DMS153 (cell line): ENCODE measurements at regions not wholly inside any gene's neighbourhood (a gene's known extent, or its start where the extent isn't known, plus 50 kb on each side); places are given as distances from the start of the nearest gene placed in this dataset.

Experiments used
- DNase-seq: peaks from one replicate; lab custom pipeline; 2025; lab: John Stamatoyannopoulos, UW

- no peak for DNase-seq
These were observed 189.7 kb downstream of the BCAT1 start for GRCh38 chr12:24759155-24759554.

GRCh38 chr12:24756479-24757024 is 192.3 kb downstream of the BCAT1 start:
- no peak for DNase-seq

GRCh38 chr12:24754690-24755638 is 193.9 kb downstream of the BCAT1 start:
- DNase-seq: no peak

- DNase-seq: no peak
These were observed 196.0 kb downstream of the BCAT1 start for GRCh38 chr12:24752763-24753462.

DNA sequence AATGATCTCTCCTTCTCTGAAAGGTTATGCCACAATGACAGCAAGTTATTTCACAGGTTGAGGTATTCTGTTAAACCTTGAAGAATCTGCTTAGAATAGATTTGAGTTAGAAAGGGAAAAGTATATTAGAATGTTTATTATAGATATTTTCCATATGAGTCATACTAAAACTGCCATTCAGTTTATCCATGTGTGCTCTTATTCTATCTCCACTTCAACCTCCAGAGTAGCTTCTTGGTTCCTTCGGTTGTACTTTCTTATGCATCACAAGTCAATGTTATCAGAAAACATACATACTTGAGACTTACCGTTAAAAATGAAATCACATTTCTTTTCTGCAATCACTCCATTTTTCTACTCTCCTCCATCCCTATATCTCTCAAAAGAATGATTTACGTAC is 197.7 kb downstream of the BCAT1 start:
- DNase-seq: no peak

GRCh38 chr12:24750263-24750662 is 198.6 kb downstream of the BCAT1 start:
- DNase-seq: no peak

DNA sequence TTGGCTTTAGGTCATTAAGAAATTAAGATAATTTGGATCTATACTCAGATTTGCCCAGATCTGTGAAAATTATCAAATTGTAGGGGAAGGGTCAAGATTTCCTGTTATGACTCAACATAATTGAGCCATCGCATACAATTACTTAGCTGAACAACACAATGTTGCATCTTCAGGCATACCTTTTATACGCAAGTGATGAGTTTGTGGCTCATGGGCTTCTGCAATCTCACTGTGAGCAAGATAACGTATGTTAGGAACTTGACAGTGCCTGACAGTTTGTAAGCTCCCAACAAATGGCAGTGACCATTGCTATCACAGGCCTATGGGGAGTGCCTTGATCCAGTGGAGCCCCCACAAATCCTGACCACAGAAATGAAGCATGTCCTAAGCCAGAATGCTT is 199.7 kb downstream of the BCAT1 start:
- no peak for DNase-seq

DNA sequence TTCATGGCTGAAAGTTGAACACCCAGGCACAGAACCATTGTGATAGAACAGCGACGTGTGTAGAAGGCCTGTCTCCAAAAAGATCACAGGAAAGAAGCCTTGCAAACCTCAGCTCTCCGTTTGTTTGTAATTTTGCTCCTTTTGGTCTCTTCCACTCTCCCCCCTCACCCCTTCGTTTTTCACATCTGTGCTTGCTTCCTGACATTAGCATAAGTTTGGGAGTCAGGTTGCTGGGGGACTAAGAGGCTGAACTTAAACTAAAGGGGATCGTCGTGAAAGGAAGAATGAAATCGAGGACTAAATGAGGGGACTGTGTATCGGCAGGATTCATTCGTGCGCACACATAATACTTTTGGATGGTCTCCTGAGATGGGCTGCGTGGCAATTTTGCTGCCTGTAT is 200.6 kb downstream of the BCAT1 start:
- DNase-seq: no peak

GRCh38 chr12:24746864-24747263 is 202.0 kb downstream of the BCAT1 start:
- no peak for DNase-seq

DNA sequence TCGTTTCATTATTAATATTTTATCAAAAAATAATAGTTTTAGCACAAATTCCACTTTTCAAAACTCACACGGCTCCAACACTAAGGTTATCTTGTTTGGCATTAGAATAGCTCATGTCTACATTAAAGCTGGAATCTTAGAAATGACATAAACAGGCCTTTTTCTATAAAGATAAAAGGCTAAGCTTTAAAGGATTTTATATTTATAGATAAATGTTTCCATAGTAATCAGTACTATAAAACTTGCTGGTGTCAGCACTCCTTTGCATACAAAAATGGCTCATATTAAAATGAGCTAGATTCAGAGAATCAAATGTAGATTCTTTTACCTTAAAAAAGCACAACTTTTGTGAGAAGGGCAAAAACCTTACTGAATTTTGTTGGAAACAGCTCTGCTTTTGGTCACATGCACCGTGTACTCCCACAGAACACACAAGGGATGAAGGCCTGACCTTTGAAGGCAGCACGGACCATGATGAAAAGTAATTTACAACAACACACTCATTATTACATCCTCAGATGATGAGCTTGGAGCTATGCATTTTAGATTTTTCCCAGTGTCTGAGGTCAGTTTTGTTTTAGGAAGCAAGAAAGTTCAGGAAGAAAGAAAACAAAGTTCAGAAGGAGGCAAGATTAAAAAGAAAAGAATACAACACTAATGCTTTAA is 202.8 kb downstream of the BCAT1 start:
- DNase-seq: no peak

- DNase-seq: no peak
These were observed 204.7 kb downstream of the BCAT1 start for GRCh38 chr12:24743941-24744793.

DNA sequence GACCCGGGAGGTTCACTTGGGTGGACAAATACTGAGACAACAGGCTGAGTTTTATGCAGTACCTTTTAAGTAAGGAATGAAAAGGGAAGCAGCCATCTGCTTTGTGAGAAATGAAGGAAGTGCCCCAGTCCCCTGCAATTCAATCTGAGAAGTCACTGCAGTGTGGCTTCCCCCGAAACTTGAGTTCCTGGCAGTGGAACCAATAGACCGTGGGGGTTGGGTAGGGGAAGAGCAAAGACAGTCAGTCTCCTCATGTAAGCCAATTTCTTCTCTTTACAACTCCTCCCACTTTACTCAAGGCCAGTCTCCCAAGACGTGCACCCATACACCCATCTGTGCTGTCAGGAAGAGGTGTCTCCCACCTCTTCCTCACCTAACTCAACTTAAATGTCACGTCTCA is 206.5 kb downstream of the BCAT1 start:
- DNase-seq: no peak

GRCh38 chr12:24741216-24741615 is 207.7 kb downstream of the BCAT1 start:
- no peak for DNase-seq

DNA sequence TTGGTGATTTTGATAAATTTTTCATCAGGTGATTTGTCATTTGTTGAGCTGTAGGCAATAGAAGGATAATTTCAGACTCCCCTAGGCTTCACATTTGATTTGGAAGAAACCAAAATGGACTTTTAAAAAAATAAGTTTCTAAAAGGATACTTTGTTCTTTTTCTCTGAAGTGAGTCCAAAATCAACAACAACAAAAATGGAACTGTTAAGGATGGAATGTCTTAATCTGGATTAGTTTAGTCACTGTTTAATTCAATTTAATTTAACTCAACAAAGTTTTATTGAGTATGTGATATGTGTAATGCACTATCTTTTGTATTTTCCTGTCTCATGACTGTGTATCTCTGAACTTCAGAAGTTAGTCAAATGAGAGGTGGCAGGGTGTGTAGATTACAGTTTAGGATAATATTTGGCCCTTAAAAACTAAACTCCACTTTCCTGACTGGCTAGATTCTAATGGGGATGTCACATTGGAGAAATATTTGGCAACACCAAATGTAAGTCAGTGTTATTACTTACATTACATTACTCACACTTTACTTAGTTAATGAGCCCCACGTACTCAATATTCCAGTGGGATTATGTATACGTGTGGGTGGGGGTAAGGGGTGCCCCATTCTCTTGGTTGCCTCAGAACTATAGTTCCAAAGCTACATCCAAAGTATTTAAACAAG is 209.7 kb downstream of the BCAT1 start:
- DNase-seq: no peak

DNA sequence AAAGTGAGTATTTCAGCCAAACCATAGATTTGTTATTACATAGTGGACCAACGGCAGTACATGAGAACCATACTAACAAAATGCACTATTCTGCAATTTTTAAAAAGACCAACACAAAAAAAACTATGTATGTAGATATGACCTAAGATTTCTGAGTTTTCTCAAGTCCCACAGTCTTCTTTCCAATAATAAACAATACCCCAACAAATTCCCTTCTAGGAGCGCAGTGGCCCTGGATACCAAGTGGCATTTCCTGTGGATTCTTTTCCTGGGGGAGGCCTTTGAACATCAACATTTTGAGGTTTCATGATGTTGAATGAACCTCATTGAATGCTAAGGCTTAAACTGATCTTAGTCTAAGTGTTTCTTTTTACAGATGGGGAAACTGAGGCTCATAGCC is 210.5 kb downstream of the BCAT1 start:
- no peak for DNase-seq

GRCh38 chr12:24731596-24731995 is 217.3 kb downstream of the BCAT1 start:
- DNase-seq: no peak

DNA sequence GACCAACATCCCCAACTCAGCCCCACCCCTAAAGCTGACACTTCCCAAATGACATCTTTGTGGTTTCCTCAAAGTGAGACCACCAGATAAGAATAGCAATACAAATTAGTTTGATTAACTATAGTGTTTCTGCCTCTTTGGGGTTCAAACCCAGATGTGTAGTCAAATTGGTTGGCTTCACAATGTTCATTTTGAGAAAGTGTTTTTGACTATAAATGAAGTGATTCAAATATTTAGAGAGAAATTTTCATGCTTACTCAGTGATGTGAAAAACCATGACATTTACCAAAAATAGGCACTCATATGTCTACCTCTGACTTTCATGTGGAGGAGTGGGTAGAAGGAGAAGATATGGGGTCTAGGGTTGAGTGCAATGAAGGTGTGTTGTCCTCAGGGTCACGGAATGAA is 218.4 kb downstream of the BCAT1 start:
- no peak for DNase-seq

GRCh38 chr12:24728826-24729225 is 220.1 kb downstream of the BCAT1 start:
- no peak for DNase-seq

DNA sequence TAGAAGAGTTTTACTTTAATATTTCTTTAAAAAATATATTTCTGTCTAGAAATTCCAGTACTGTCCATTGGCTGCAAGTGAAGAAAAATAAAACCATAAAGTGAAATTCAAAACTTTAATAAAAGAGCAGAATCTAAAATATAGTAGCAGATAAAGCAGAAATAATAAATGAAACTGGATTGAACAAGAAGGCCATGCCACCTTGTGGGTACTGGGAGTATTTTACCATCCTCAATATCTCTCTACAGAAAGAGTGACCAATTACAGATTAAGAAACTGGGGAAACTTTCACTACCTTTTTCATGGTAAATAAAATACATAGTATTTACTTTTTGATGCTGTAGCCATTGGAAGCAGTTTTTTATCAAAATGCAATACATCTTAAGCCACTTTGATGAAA is 220.5 kb downstream of the BCAT1 start:
- DNase-seq: no peak

- DNase-seq: no peak
These were observed 223.3 kb downstream of the BCAT1 start for GRCh38 chr12:24725616-24726015.

- no peak for DNase-seq
These were observed 224.1 kb downstream of the BCAT1 start for GRCh38 chr12:24724814-24725213.
